COLO668 (cell line): ENCODE measurements at regions not wholly inside any gene's neighbourhood (a gene's known extent, or its start where the extent isn't known, plus 50 kb on each side); places are given as distances from the start of the nearest gene placed in this dataset.
"Not testable (repeated sequence)": the region's sequence is repeated elsewhere in the genome, so short reads cannot be mapped to it uniquely, and the experiment has no call there.

Experiments
- DNase-seq: peaks from one replicate; lab custom pipeline; 2025; ENCODE audit not compliant: unreplicated experiment; lab: John Stamatoyannopoulos, UW

- DNase-seq, result no peak
Observed at GRCh38 chr17:27049104-27049784, 244.7 kb upstream of the WSB1 start.

- no peak for DNase-seq
Observed at GRCh38 chr17:27065588-27065987, 228.3 kb upstream of the WSB1 start.

- DNase-seq, result no peak
Observed at GRCh38 chr17:27066315-27066714, 227.6 kb upstream of the WSB1 start.

- DNase-seq, result no peak
Observed at GRCh38 chr17:27069842-27070508, 223.9 kb upstream of the WSB1 start.

GRCh38 chr17:27070836-27071235 lies 223.1 kb upstream of the WSB1 start:
- no peak for DNase-seq

GRCh38 chr17:27072885-27073284 lies 221.0 kb upstream of the WSB1 start:
- DNase-seq, result no peak

GRCh38 chr17:27076814-27077213 lies 217.1 kb upstream of the WSB1 start:
- no peak for DNase-seq

GRCh38 chr17:27078296-27078695 lies 215.6 kb upstream of the WSB1 start:
- no peak for DNase-seq

GRCh38 chr17:27079660-27080059 lies 214.3 kb upstream of the WSB1 start:
- DNase-seq, result no peak

GRCh38 chr17:27081002-27081638 lies 212.8 kb upstream of the WSB1 start:
- no peak for DNase-seq

- DNase-seq, result no peak
Observed at GRCh38 chr17:27082023-27082774, 211.7 kb upstream of the WSB1 start.

- DNase-seq, result no peak
Observed at GRCh38 chr17:27082775-27083154, 211.1 kb upstream of the WSB1 start.

GRCh38 chr17:27083408-27084185 lies 210.3 kb upstream of the WSB1 start:
- no peak for DNase-seq

GRCh38 chr17:27085517-27085916 lies 208.4 kb upstream of the WSB1 start:
- no peak for DNase-seq

- no peak for DNase-seq
Observed at GRCh38 chr17:27086526-27086925, 207.4 kb upstream of the WSB1 start.

GRCh38 chr17:27087935-27088766 lies 205.8 kb upstream of the WSB1 start:
- DNase-seq, result no peak

GRCh38 chr17:27088767-27089078 lies 205.2 kb upstream of the WSB1 start:
- DNase-seq, result no peak

GRCh38 chr17:27089079-27089928 lies 204.6 kb upstream of the WSB1 start:
- not testable (repeated sequence) for DNase-seq

- no peak for DNase-seq
Observed at GRCh38 chr17:27089929-27090247, 204.0 kb upstream of the WSB1 start.
